ENCODE measurements at regions not wholly inside any gene's neighbourhood (a gene's known extent, or its start where the extent isn't known, plus 50 kb on each side); places are given as distances from the start of the nearest gene placed in this dataset.

- TF ChIP-seq, protein P1, sequence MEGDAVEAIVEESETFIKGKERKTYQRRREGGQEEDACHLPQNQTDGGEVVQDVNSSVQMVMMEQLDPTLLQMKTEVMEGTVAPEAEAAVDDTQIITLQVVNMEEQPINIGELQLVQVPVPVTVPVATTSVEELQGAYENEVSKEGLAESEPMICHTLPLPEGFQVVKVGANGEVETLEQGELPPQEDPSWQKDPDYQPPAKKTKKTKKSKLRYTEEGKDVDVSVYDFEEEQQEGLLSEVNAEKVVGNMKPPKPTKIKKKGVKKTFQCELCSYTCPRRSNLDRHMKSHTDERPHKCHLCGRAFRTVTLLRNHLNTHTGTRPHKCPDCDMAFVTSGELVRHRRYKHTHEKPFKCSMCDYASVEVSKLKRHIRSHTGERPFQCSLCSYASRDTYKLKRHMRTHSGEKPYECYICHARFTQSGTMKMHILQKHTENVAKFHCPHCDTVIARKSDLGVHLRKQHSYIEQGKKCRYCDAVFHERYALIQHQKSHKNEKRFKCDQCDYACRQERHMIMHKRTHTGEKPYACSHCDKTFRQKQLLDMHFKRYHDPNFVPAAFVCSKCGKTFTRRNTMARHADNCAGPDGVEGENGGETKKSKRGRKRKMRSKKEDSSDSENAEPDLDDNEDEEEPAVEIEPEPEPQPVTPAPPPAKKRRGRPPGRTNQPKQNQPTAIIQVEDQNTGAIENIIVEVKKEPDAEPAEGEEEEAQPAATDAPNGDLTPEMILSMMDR (IDR thresholded peaks at IDR 0.05) = no peak
- TF ChIP-seq TCF12 (IDR thresholded peaks at IDR 0.05) = no peak
- TF ChIP-seq SMC3 (IDR thresholded peaks at IDR 0.05; ENCODE audit: low read depth, low read length) = no peak
Measured at GRCh38 chrX:82029571-82030218, 827.8 kb downstream of the SH3BGRL start.

Measured in SK-N-SH (cell line).